IMR-90 (cell line): ENCODE measurements at regions not wholly inside any gene's neighbourhood (a gene's known extent, or its start where the extent isn't known, plus 50 kb on each side); places are given as distances from the start of the nearest gene placed in this dataset.

Experiments
- ATAC-seq: fragments of 200-7000 bp; cut with Tn5 transposase; 2 replicates; pipeline ENCODE4 v1.9.1; 2020; ENCODE audit warnings: low read depth, mild to moderate bottlenecking, moderate library complexity
- BruUV-seq: library from RNA; stranded (reverse); fragments of 400-500 nt; replicated peaks from 2 replicates; lab custom pipeline; 2021; lab: Mats Ljungman, UMichigan
- CTCF ChIA-PET: fragments of 300-600 bp; formaldehyde crosslinking; extraction: SDS; loops from one replicate; lab custom pipeline; 2021; ENCODE audit warnings: antibody characterized with exemption; lab: Yijun Ruan, JAX
- POLR2A ChIA-PET: fragments of 300-600 bp; sonication (Branson Sonifier 250); formaldehyde crosslinking; loops from one replicate; lab custom pipeline; 2022; ENCODE audit warnings: antibody characterized with exemption; ENCODE audit not compliant: unreplicated experiment; lab: Charles Lee
- DNase-seq: peaks from one replicate; pipeline ENCODE4 v3.0.0; 2013
- H2AFZ ChIP-seq: replicated peaks from 2 replicates; pipeline ENCODE3; 2013; ENCODE audit warnings: low read length, mild to moderate bottlenecking; ENCODE audit not compliant: poor library complexity
- H2AK5ac ChIP-seq: 2 replicates; pipeline ENCODE4 v1.6.1; 2013; ENCODE audit warnings: low read depth, low read length, inconsistent platforms
- H2AK9ac ChIP-seq: replicated peaks from 2 replicates; pipeline ENCODE3; 2013; ENCODE audit warnings: mild to moderate bottlenecking, low read depth, low read length, moderate library complexity; ENCODE audit not compliant: poor library complexity
- H2BK120ac ChIP-seq: 2 replicates; pipeline ENCODE4 v1.6.1; 2013; ENCODE audit warnings: low read depth, low read length, inconsistent platforms
- H2BK15ac ChIP-seq: 3 replicates; pipeline ENCODE4 v1.6.1; 2013; ENCODE audit warnings: low read depth, low read length, inconsistent platforms
- H2BK20ac ChIP-seq: 2 replicates; pipeline ENCODE4 v1.6.1; 2013; ENCODE audit warnings: low read depth, mild to moderate bottlenecking, inconsistent platforms, low read length, moderate library complexity
- H2BK5ac ChIP-seq: 2 replicates; pipeline ENCODE4 v1.6.1; 2013; ENCODE audit warnings: mild to moderate bottlenecking, low read depth, low read length, inconsistent platforms; ENCODE audit not compliant: poor library complexity, severe bottlenecking
- H3K14ac ChIP-seq: replicated peaks from 2 replicates; pipeline ENCODE4 v1.6.1; 2013; ENCODE audit warnings: low read depth, low read length, inconsistent platforms
- H3K18ac ChIP-seq: 2 replicates; pipeline ENCODE4 v1.6.1; 2013; ENCODE audit warnings: low read depth, low read length, control low read depth
- H3K23ac ChIP-seq: 2 replicates; pipeline ENCODE4 v1.6.1; 2013; ENCODE audit warnings: low read depth, low read length, inconsistent platforms
- H3K27ac ChIP-seq: 2 replicates; pipeline ENCODE4 v1.5.1; 2013; ENCODE audit warnings: mild to moderate bottlenecking, control low read depth, low read length; ENCODE audit not compliant: insufficient read depth
- H3K27me3 ChIP-seq: 2 replicates; pipeline ENCODE4 v1.6.1; 2013; ENCODE audit warnings: low read length; ENCODE audit not compliant: control insufficient read depth, insufficient read depth
- H3K36me3 ChIP-seq: 2 replicates; pipeline ENCODE4 v1.6.1; 2013; ENCODE audit warnings: low read length, mixed read lengths; ENCODE audit not compliant: control insufficient read depth, insufficient read depth
- H3K4ac ChIP-seq: 2 replicates; pipeline ENCODE4 v1.6.1; 2013; ENCODE audit warnings: low read depth, low read length, inconsistent platforms
- H3K4me1 ChIP-seq: 2 replicates; pipeline ENCODE4 v1.6.1; 2013; ENCODE audit warnings: low read length, mixed read lengths; ENCODE audit not compliant: control insufficient read depth, insufficient read depth
- H3K4me2 ChIP-seq: 2 replicates; pipeline ENCODE4 v1.6.1; 2013; ENCODE audit warnings: low read depth, mild to moderate bottlenecking, control low read depth, low read length, moderate library complexity
- H3K4me3 ChIP-seq: 2 replicates; pipeline ENCODE4 v1.5.1; 2013; ENCODE audit warnings: low read depth, mild to moderate bottlenecking, control low read depth, low read length, moderate library complexity; ENCODE audit not compliant: insufficient read depth
- H3K56ac ChIP-seq: 2 replicates; pipeline ENCODE4 v1.6.1; 2013; ENCODE audit warnings: low read length, inconsistent platforms; ENCODE audit not compliant: insufficient read depth; ENCODE audit errors: extremely low read depth
- H3K79me1 ChIP-seq, 2 experiments: 2 replicates each; pipeline ENCODE4 v1.6.1; 2013; ENCODE audit warnings: low read length in 2 of 2, inconsistent platforms in 1 of 2, low read depth in 1 of 2
- H3K9ac ChIP-seq: 2 replicates; pipeline ENCODE4 v1.6.1; 2013; ENCODE audit warnings: low read depth, low read length, control low read depth
- H3K9me1 ChIP-seq: 2 replicates; pipeline ENCODE4 v1.6.1; 2013; ENCODE audit warnings: low read length, inconsistent platforms; ENCODE audit not compliant: insufficient read depth
- H3K9me3 ChIP-seq: 2 replicates; pipeline ENCODE4 v1.6.1; 2013; ENCODE audit warnings: low read length; ENCODE audit not compliant: control insufficient read depth, insufficient read depth
- H4K20me1 ChIP-seq: 2 replicates; pipeline ENCODE4 v1.6.1; 2013; ENCODE audit warnings: low read length, inconsistent platforms; ENCODE audit not compliant: insufficient read depth
- H4K5ac ChIP-seq: 2 replicates; pipeline ENCODE4 v1.6.1; 2013; ENCODE audit warnings: mild to moderate bottlenecking, low read depth, low read length, control low read depth
- H4K8ac ChIP-seq, 2 experiments: 2 replicates each; pipeline ENCODE4 v1.6.1; 2013; ENCODE audit warnings: low read depth in 2 of 2, low read length in 2 of 2, control low read depth in 1 of 2, inconsistent platforms in 1 of 2
- H4K91ac ChIP-seq: 2 replicates; pipeline ENCODE4 v1.6.1; 2013; ENCODE audit warnings: low read depth, low read length, inconsistent platforms; ENCODE audit not compliant: insufficient read depth
- BHLHE40 ChIP-seq: fragments of 150-350 bp; IDR thresholded peaks from 2 replicates; pipeline ENCODE4 v1.6.1; 2016; ENCODE audit warnings: mild to moderate bottlenecking, low read depth, low read length
- CEBPB ChIP-seq: IDR thresholded peaks from 2 replicates; pipeline ENCODE4 v1.6.1; 2012; ENCODE audit warnings: low read depth, low read length, improper control_type of control experiment
- CHD1 ChIP-seq: IDR thresholded peaks from 2 replicates; pipeline ENCODE4 v1.6.1; 2012; ENCODE audit warnings: low read depth, low read length, improper control_type of control experiment
- CTCF ChIP-seq: conservative IDR thresholded peaks from 2 replicates; pipeline ENCODE4 v1.5.1; 2012; ENCODE audit warnings: mild to moderate bottlenecking, low read depth, low read length, improper control_type of control experiment
- ELK1 ChIP-seq: fragments of 150-350 bp; IDR thresholded peaks from 2 replicates; pipeline ENCODE4 v1.6.1; 2016; ENCODE audit warnings: low read depth, mild to moderate bottlenecking, low read length, moderate library complexity, borderline replicate concordance
- FOS ChIP-seq: fragments of 150-350 bp; IDR thresholded peaks from 2 replicates; pipeline ENCODE4 v1.6.1; 2016; ENCODE audit warnings: low read depth, low read length
- MAFK ChIP-seq: IDR thresholded peaks from 2 replicates; pipeline ENCODE4 v1.6.1; 2012; ENCODE audit warnings: low read depth, low read length, improper control_type of control experiment
- MAZ ChIP-seq: IDR thresholded peaks from 2 replicates; pipeline ENCODE4 v1.6.1; 2012; ENCODE audit warnings: low read depth, mild to moderate bottlenecking, low read length, improper control_type of control experiment, moderate library complexity, borderline replicate concordance
- MXI1 ChIP-seq: IDR thresholded peaks from 2 replicates; pipeline ENCODE4 v1.6.1; 2012; ENCODE audit warnings: low read depth, mild to moderate bottlenecking, low read length, moderate library complexity, borderline replicate concordance
- NFE2L2 ChIP-seq: fragments of 150-350 bp; IDR thresholded peaks from 2 replicates; pipeline ENCODE4 v1.6.1; 2016; ENCODE audit warnings: low read depth, mild to moderate bottlenecking, low read length
- POLR2A ChIP-seq: IDR thresholded peaks from 2 replicates; pipeline ENCODE4 v1.6.1; 2012; ENCODE audit warnings: mild to moderate bottlenecking, low read depth, low read length
- RAD21 ChIP-seq: IDR thresholded peaks from 2 replicates; pipeline ENCODE4 v1.6.1; 2012; ENCODE audit warnings: low read length, improper control_type of control experiment
- RCOR1 ChIP-seq: IDR thresholded peaks from 2 replicates; pipeline ENCODE4 v1.6.1; 2012; ENCODE audit warnings: mild to moderate bottlenecking, low read length, improper control_type of control experiment; ENCODE audit not compliant: insufficient replicate concordance
- RFX5 ChIP-seq: IDR thresholded peaks from 2 replicates; pipeline ENCODE4 v1.8.0; 2012; ENCODE audit warnings: low read depth, mild to moderate bottlenecking, low read length, moderate library complexity
- SMC3 ChIP-seq: fragments of 150-350 bp; IDR thresholded peaks from 2 replicates; pipeline ENCODE4 v1.6.1; 2016; ENCODE audit warnings: low read depth, mild to moderate bottlenecking, antibody characterized with exemption, low read length, moderate library complexity
- USF2 ChIP-seq: fragments of 150-350 bp; IDR thresholded peaks from 2 replicates; pipeline ENCODE4 v1.6.1; 2017; ENCODE audit warnings: mild to moderate bottlenecking, antibody characterized with exemption, low read length, low read depth
- WGBS, 2 experiments: methylation state at CpG; one replicate each; pipeline versions ENCODE4 v1.1.5 to v1.1.7; 2013; ENCODE audit warnings: missing lambda C conversion rate in 2 of 2; ENCODE audit not compliant: insufficient read length in 1 of 2; ENCODE audit errors: extremely low coverage in 2 of 2; 5-methylcytosine and 5-hydroxymethylcytosine counted together
- dilution Hi-C: fragments of 300-500 bp; cut with HindIII; formaldehyde crosslinking; loops from one replicate; pipeline ENCODE4 v1.14.3; 2018; ENCODE audit warnings: low sequenced_read_pairs; ENCODE audit not compliant: unreplicated experiment
- in situ Hi-C: fragments of 300-500 bp; cut with MboI; formaldehyde crosslinking; loops from 3 replicates; pipeline ENCODE4 v1.14.3; 2019; ENCODE audit warnings: low sequenced_read_pairs, inconsistent platforms, mixed read lengths
- intact Hi-C: fragments of 100-400 bp; cut with micrococcal nuclease; formaldehyde crosslinking; loops from 2 replicates; pipeline ENCODE4 v1.10.0; 2022

- H3K36me3 ChIP-seq: no peaks in the 10 kb centered on the region
- H3K18ac ChIP-seq: no peak overlapping the region
- H3K79me1 ChIP-seq: no peaks in the 10 kb centered on the region
- H3K4me2 ChIP-seq: no peak overlapping the region
- no peak overlapping the region for H3K9ac ChIP-seq
- no peak overlapping the region for H4K8ac ChIP-seq
- H4K20me1 ChIP-seq: no peaks in the 10 kb centered on the region
- ATAC-seq (no peak), DNase-seq (no peak)
- H4K5ac ChIP-seq: no peak overlapping the region
- H2AK5ac ChIP-seq: no peak overlapping the region
- H2BK120ac ChIP-seq: no peak overlapping the region
- dilution Hi-C loops: no loop called here
- no peak overlapping the region for H3K4ac ChIP-seq
- no peak overlapping the region for H3K27ac ChIP-seq
- in situ Hi-C loops: no loop called here
- H2BK20ac ChIP-seq: no peak overlapping the region
- no peaks in the 10 kb centered on the region for H3K27me3 ChIP-seq
- intact Hi-C loops: no loop called here
- H3K9me3 ChIP-seq: no peaks in the 10 kb centered on the region
- H2BK5ac ChIP-seq: no peak overlapping the region
- WGBS, 2 experiments: 31% methylated on average over 2 of the region's 6 CpGs; no CpG with 5 or more reads in 1 of the 2 experiments
- no TSS peak for BruUV-seq
- H3K56ac ChIP-seq: no peak overlapping the region
- no peaks in the 10 kb centered on the region for H3K4me1 ChIP-seq
- no peak overlapping the region for H4K91ac ChIP-seq
- TF ChIP-seq CTCF: no peak
- TF ChIP-seq CHD1: no peak
- TF ChIP-seq BHLHE40: no peak
- no peak for TF ChIP-seq MAZ
- no peak for TF ChIP-seq RCOR1
- TF ChIP-seq POLR2A: no peak
- no peak for TF ChIP-seq FOS
- TF ChIP-seq CEBPB: no peak
- TF ChIP-seq RAD21: no peak
- no peak for TF ChIP-seq MXI1
- no peak for TF ChIP-seq NFE2L2
- TF ChIP-seq USF2: no peak
- no peak for TF ChIP-seq RFX5
- TF ChIP-seq ELK1: no peak
- no peak for TF ChIP-seq SMC3
- TF ChIP-seq MAFK: no peak
- ChIA-PET POLR2A (no interaction called here), CTCF (interaction anchor here (0.7 kb wide), 1 partner anchor 17 kb away, joined by 4 read pairs; no protein-coding TSS in a partner anchor)
- H2AFZ ChIP-seq: no peak overlapping the region
- H2AK9ac ChIP-seq: no peak overlapping the region
- no peak overlapping the region for H3K4me3 ChIP-seq
- no peak overlapping the region for H3K23ac ChIP-seq
- H3K9me1 ChIP-seq: no peaks in the 10 kb centered on the region
- no peak overlapping the region for H2BK15ac ChIP-seq
- no peak overlapping the region for H3K14ac ChIP-seq
Observed at GRCh38 chr13:102933122-102933521, 87.3 kb downstream of the ERCC5 start.
